Esophagus muscularis mucosa (tissue), 4 donors: ENCODE measurements at regions not wholly inside any gene's neighbourhood (a gene's known extent, or its start where the extent isn't known, plus 50 kb on each side); places are given as distances from the start of the nearest gene placed in this dataset.

Experiments used
- DNase-seq: peaks from one replicate; pipeline ENCODE4 v3.0.0-alpha.2; 2017; ENCODE audit errors: extremely low spot score
- H3K27ac ChIP-seq, 4 donors: fragments of 200-600 bp; sonication (generic); replicated peaks in 1 of 4; 1 replicate in 3 of 4; 2 replicates in 1 of 4; pipeline ENCODE4 v1.5.1; 2016 to 2019; ENCODE audit warnings: mild to moderate bottlenecking in 1 of 4
- H3K27me3 ChIP-seq, 4 donors: fragments of 200-600 bp; sonication (generic); one replicate each; pipeline versions ENCODE4 v1.5.1 to v1.6.0; 2016 to 2019
- H3K36me3 ChIP-seq, 4 donors: fragments of 200-600 bp; sonication (generic); one replicate each; pipeline ENCODE4 v1.5.1; 2016 to 2019
- H3K4me1 ChIP-seq, 4 donors: fragments of 200-600 bp; sonication (generic); one replicate each; pipeline ENCODE4 v1.5.1; 2016 to 2019
- H3K4me3 ChIP-seq, 4 donors: fragments of 200-600 bp; sonication (generic); 1 replicate in 2 of 4; 2 replicates in 2 of 4; pipeline ENCODE4 v1.5.1; 2016 to 2019; ENCODE audit warnings: mild to moderate bottlenecking in 4 of 4, moderate library complexity in 1 of 4
- H3K9me3 ChIP-seq, 4 donors: fragments of 200-600 bp; sonication (generic); 1 replicate in 3 of 4; 2 replicates in 1 of 4; pipeline ENCODE4 v1.5.1; 2016 to 2019
- EP300 ChIP-seq: sonication (generic); formaldehyde crosslinking; IDR thresholded peaks from one replicate; pipeline ENCODE4 v1.6.1; 2017; ENCODE audit warnings: antibody characterized with exemption
- POLR2A ChIP-seq: fragments of 450-650 bp; IDR thresholded peaks from one replicate; pipeline ENCODE4 v1.6.1; 2017; ENCODE audit warnings: antibody characterized with exemption, moderate library complexity, mild to moderate bottlenecking, low read depth
- POLR2AphosphoS5 ChIP-seq, 2 donors: sonication (generic); formaldehyde crosslinking; IDR thresholded peaks; one replicate each; pipeline ENCODE4 v1.6.1; 2017; ENCODE audit warnings: antibody characterized with exemption in 2 of 2
- WGBS: methylation state at CpG from one replicate; pipeline ENCODE4 v1.1.5; 2018; 5-methylcytosine and 5-hydroxymethylcytosine counted together
- intact Hi-C: fragments of 100-400 bp; cut with DNase I; formaldehyde crosslinking; loops from one replicate; pipeline ENCODE4 v1.15.1; 2023
- TF ChIP-seq, protein P1 (sequence below), 3 experiments: fragments of 200-600 bp in 2 of 3; fragments of 450-650 bp in 1 of 3; sonication (generic) in 2 of 3; IDR thresholded peaks; one replicate each; pipeline ENCODE4 v1.5.1; 2017 to 2019; ENCODE audit warnings: antibody characterized with exemption in 3 of 3, mild to moderate bottlenecking in 2 of 3, moderate library complexity in 1 of 3

DNA sequence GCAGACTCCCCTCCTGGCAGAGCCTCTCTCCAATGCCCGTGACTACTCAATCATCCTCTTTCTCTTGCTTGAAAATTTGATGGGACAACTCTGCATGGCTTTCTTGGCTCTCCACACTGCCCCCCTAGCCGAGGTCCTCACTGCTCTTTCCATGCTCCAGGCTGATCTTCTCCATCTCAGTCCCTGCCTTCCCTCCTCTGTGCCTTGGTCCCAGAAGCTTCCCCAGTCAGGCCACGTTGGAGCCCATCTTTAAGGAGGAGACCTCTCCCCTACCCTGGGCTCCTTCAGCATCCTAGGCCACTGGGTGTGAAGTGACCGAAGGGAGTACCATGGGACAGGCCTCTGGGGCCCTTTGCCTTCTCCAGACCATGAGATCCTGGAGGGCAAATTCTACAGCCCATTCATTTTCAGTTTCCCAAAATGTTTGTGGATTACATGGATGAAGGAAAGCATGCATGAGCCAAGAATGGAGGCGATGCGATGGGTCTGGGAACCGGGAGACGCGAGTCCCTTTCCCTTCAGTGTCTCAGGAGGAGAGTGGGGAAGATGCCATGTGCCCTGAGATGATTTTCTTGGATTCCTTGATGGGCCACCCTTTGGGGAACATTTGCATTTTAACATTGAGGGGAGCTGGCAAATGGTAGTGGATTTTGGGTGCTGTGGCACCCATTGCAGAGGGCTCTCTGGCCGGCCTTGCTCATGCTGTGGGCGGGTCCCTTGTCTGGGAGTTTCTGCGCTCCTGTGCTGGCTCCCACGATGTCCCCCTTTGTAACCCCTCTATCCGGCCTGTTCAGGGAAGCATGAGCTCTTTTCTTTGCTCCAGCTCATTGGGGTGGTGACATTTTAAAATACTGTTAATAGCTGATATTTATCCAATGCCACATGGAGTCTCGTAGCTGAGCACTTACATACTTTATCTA is 376.6 kb downstream of the RPS24 start:
- Histone ChIP-seq H3K4me3 (no peak overlapping the region), H3K4me1 (peaks cover 26 to 48% (median 43%) of the 10 kb centered on the region in 4 donors), H3K9me3 (no peaks in the 10 kb centered on the region), H3K27ac (no peak overlapping the region), H3K36me3 (no peaks in the 10 kb centered on the region), H3K27me3 (no peaks in the 10 kb centered on the region)
- intact Hi-C loops: no loop called here
- no peak for DNase-seq
- TF ChIP-seq POLR2AphosphoS5 (IDR thresholded peaks at IDR 0.05) (no peak), POLR2A (no peak), EP300 (no peak)
- TF ChIP-seq, protein P1, sequence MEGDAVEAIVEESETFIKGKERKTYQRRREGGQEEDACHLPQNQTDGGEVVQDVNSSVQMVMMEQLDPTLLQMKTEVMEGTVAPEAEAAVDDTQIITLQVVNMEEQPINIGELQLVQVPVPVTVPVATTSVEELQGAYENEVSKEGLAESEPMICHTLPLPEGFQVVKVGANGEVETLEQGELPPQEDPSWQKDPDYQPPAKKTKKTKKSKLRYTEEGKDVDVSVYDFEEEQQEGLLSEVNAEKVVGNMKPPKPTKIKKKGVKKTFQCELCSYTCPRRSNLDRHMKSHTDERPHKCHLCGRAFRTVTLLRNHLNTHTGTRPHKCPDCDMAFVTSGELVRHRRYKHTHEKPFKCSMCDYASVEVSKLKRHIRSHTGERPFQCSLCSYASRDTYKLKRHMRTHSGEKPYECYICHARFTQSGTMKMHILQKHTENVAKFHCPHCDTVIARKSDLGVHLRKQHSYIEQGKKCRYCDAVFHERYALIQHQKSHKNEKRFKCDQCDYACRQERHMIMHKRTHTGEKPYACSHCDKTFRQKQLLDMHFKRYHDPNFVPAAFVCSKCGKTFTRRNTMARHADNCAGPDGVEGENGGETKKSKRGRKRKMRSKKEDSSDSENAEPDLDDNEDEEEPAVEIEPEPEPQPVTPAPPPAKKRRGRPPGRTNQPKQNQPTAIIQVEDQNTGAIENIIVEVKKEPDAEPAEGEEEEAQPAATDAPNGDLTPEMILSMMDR (IDR thresholded peaks at IDR 0.05): no peak
- WGBS: 94% methylated on average over 15 of the region's 15 CpGs

DNA sequence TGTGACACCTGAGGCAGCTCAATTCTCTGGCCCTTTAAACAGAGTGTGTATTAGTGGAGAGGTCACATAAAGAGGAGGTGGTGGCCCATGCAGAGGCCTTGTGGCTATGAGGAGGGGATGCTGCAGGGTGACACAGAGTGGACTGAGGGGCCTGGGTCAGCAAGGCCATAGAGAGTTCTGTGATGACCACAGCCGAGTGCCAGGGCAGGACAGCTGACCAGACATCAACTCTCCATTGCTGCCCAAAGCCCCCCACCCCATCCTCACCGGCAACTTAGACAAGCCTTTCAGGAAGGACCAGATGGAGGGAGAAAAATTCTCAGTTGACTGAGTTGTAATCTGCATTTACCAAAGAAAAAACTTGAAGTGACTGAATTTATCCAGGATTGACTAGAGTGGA is 378.1 kb downstream of the RPS24 start:
- Histone ChIP-seq H3K9me3 (no peaks in the 10 kb centered on the region), H3K4me3 (no peak overlapping the region), H3K36me3 (no peaks in the 10 kb centered on the region), H3K4me1 (peaks cover 21 to 38% (median 31%) of the 10 kb centered on the region in 4 donors), H3K27me3 (no peaks in the 10 kb centered on the region), H3K27ac (no peak overlapping the region)
- TF ChIP-seq POLR2A: no peak
- no peak for TF ChIP-seq POLR2AphosphoS5 (IDR thresholded peaks at IDR 0.05)
- TF ChIP-seq, protein P1 (IDR thresholded peaks at IDR 0.05): no peak
- TF ChIP-seq EP300: no peak
- WGBS: 92% methylated on average over 2 of the region's 2 CpGs
- no peak for DNase-seq
- intact Hi-C loops: no loop called here

DNA sequence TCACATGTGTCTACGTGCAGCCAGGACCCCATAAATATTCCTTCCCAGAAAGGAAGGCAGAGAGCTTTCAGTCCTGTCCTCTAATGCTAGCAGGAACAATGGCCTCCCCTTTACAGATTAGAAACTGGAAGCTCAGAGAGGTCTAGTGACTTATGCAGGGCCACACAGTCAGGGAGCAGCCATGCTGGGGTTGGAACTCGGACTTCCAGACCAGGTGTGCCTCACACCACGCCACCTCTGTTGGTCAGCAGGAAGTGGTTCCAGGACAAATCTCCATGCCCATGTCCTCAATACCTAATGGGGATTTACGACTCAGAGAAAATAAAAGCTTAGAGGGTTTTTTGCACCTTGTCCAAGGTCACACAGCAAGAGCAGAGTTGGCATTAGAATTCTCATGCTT is 378.9 kb downstream of the RPS24 start:
- no peak for DNase-seq
- Histone ChIP-seq H3K4me3 (no peak overlapping the region), H3K4me1 (peaks cover 12 to 30% (median 22%) of the 10 kb centered on the region in 4 donors), H3K9me3 (no peaks in the 10 kb centered on the region), H3K27me3 (no peaks in the 10 kb centered on the region), H3K27ac (no peak overlapping the region), H3K36me3 (no peaks in the 10 kb centered on the region)
- TF ChIP-seq POLR2A (no peak), POLR2AphosphoS5 (IDR thresholded peaks at IDR 0.05) (no peak), EP300 (no peak)
- TF ChIP-seq, protein P1 (IDR thresholded peaks at IDR 0.05): no peak
- intact Hi-C loops: no loop called here
- WGBS: 95% methylated on average over 4 of the region's 4 CpGs

DNA sequence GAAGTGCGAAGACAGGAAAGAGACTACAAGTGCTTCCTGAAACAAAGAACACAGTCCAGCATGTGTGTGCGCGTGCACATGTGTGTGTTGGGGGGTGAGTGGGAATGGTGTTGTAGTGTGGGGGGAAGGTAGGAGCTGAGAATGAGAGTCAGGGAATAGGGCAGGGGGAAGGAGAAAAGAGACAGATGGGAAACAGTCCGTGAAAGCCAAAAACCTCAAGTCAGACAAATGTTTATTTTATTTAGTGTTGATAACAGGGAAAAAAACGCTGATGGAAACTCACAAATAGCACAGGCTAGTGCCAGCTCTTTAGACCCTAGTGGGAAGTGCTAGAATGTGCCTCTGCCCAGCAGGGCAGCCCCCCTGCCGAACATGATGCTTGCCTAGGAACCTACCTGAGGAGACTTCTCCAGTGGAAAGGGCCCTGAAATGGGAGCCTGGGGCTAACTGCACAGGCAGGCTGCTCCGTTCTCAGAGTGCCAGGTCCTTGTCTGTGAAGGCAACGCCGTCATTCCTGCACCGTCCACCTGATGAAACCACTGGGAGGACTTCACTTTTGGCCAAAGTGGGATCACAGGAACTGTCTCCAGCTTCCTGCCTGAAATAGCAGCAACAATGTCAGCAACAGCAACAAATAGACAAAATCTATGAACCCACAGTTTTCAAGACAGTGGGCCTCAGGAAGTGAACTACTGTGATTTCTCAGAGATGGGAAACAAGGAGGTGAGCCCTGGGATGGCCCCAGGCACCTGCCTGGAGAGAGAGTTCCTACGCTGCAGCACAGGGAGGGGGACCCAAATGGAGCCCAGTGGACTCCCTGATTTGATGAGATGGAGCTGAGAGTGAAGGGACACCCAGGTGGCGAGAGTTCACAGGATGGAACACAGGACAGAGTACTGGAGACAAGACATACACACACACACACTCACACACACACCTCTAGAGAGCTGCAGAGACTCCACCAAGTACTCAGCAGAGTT is 379.7 kb downstream of the RPS24 start:
- no peaks in the 10 kb centered on the region for H3K9me3 ChIP-seq
- 63% methylated on average over 12 of the region's 12 CpGs for WGBS
- H3K27me3 ChIP-seq: no peaks in the 10 kb centered on the region
- H3K27ac ChIP-seq: no peak overlapping the region
- no peak for TF ChIP-seq POLR2AphosphoS5 (IDR thresholded peaks at IDR 0.05)
- TF ChIP-seq EP300: no peak
- TF ChIP-seq, protein P1 (IDR thresholded peaks at IDR 0.05): no peak
- TF ChIP-seq POLR2A: no peak
- intact Hi-C loops: no loop called here
- H3K4me3 ChIP-seq: no peak overlapping the region
- peaks cover 5 to 22% (median 15%) of the 10 kb centered on the region in 4 donors for H3K4me1 ChIP-seq
- no peaks in the 10 kb centered on the region for H3K36me3 ChIP-seq
- DNase-seq: no peak
